Endothelial cell of umbilical vein (primary cell): ENCODE measurements at regions not wholly inside any gene's neighbourhood (a gene's known extent, or its start where the extent isn't known, plus 50 kb on each side); places are given as distances from the start of the nearest gene placed in this dataset.

Experiments used
- BruUV-seq: library from RNA; stranded (reverse); fragments of 400-500 nt; replicated peaks from 2 replicates; lab custom pipeline; 2021; lab: Mats Ljungman, UMichigan
- CTCF ChIA-PET: fragments of 300-600, 350-600 bp; sonication (Branson Sonifier 250); formaldehyde crosslinking; loops from one replicate; lab custom pipeline; 2021; ENCODE audit warnings: antibody characterized with exemption, inconsistent platforms; lab: Charles Lee
- POLR2A ChIA-PET: fragments of 300-600, 350-600 bp; sonication (Branson Sonifier 250); formaldehyde crosslinking; loops from one replicate; lab custom pipeline; 2021; ENCODE audit warnings: antibody characterized with exemption, inconsistent platforms; lab: Charles Lee
- DNase-seq: peaks from one replicate; pipeline ENCODE4 v3.0.0-alpha.2; 2011; ENCODE audit warnings: low read depth, low spot score
- FAIRE-seq: peaks from 2 replicates; lab custom pipeline; 2011; peaks lifted over from hg19 to GRCh38; lab: Jason Lieb, UNC
- H2AFZ ChIP-seq: 2 replicates; pipeline ENCODE4 v1.6.0; 2012; ENCODE audit warnings: low read depth, low read length, control low read depth, inconsistent platforms
- H3K27ac ChIP-seq: 2 replicates; pipeline ENCODE4 v1.5.1; 2011; ENCODE audit warnings: low read depth, mild to moderate bottlenecking, control low read depth, low read length, moderate library complexity; ENCODE audit not compliant: insufficient read depth
- H3K27me3 ChIP-seq, 2 experiments: 2 replicates each; pipeline versions ENCODE4 v1.6.0 to v1.6.1; 2011; ENCODE audit warnings: low read length in 2 of 2, mixed read lengths in 1 of 2; ENCODE audit not compliant: control insufficient read depth in 2 of 2, insufficient read depth in 2 of 2
- H3K36me3 ChIP-seq, 2 experiments: 2 replicates in 1 of 2; 3 replicates in 1 of 2; pipeline ENCODE4 v1.5.1; 2011; ENCODE audit warnings: low read length in 2 of 2, mild to moderate bottlenecking in 1 of 2, moderate library complexity in 1 of 2; ENCODE audit not compliant: control insufficient read depth in 2 of 2, insufficient read depth in 2 of 2; ENCODE audit errors: extremely low read depth in 1 of 2
- H3K4me1 ChIP-seq: 3 replicates; pipeline ENCODE4 v1.5.1; 2011; ENCODE audit warnings: mild to moderate bottlenecking, low read length; ENCODE audit not compliant: control insufficient read depth, insufficient read depth; ENCODE audit errors: extremely low read depth
- H3K4me2 ChIP-seq: 2 replicates; pipeline ENCODE4 v1.6.1; 2011; ENCODE audit warnings: low read length, control low read depth, mixed read lengths; ENCODE audit not compliant: insufficient read depth
- H3K4me3 ChIP-seq, 3 experiments: fragments of 200-600 bp in 1 of 3; sonication (generic), shearing (Covaris generic) in 1 of 3; replicated peaks in 1 of 3; 2 replicates each; pipeline ENCODE4 v1.5.1; 2011 to 2016; ENCODE audit warnings: control low read depth in 3 of 3, low read length in 3 of 3, mild to moderate bottlenecking in 2 of 3, inconsistent platforms in 1 of 3, low read depth in 1 of 3, moderate library complexity in 1 of 3; ENCODE audit not compliant: insufficient read depth in 1 of 3
- H3K79me2 ChIP-seq: 2 replicates; pipeline ENCODE4 v1.6.0; 2012; ENCODE audit warnings: low read length, inconsistent platforms; ENCODE audit not compliant: control insufficient read depth, insufficient read depth
- H3K9ac ChIP-seq: replicated peaks from 2 replicates; pipeline ENCODE3; 2011; ENCODE audit warnings: low read length, control low read depth; ENCODE audit not compliant: insufficient read depth; ENCODE audit errors: extremely low read depth
- H3K9me1 ChIP-seq: replicated peaks from 3 replicates; pipeline ENCODE4 v1.6.0; 2011; ENCODE audit warnings: mild to moderate bottlenecking, low read length; ENCODE audit not compliant: control insufficient read depth, insufficient read depth; ENCODE audit errors: extremely low read depth
- H3K9me3 ChIP-seq: replicated peaks from 2 replicates; pipeline ENCODE4 v1.5.1; 2012; ENCODE audit warnings: low read length, inconsistent platforms; ENCODE audit not compliant: control insufficient read depth, insufficient read depth
- H4K20me1 ChIP-seq: replicated peaks from 2 replicates; pipeline ENCODE3; 2011; ENCODE audit warnings: mild to moderate bottlenecking, low read length; ENCODE audit not compliant: control insufficient read depth, insufficient read depth; ENCODE audit errors: extremely low read depth
- CTCF ChIP-seq, 2 donors: IDR thresholded peaks; 1 replicate in 1 of 2; 2 replicates in 1 of 2; pipeline ENCODE4 v1.5.1; 2011; ENCODE audit warnings: low read length in 2 of 2, mild to moderate bottlenecking in 2 of 2, moderate library complexity in 2 of 2, control low read depth in 1 of 2, inconsistent platforms in 1 of 2, low read depth in 1 of 2; ENCODE audit not compliant: insufficient read depth in 1 of 2; ENCODE audit errors: extremely low read depth in 1 of 2
- EZH2 ChIP-seq: IDR thresholded peaks from 2 replicates; pipeline ENCODE4 v1.6.1; 2012; ENCODE audit warnings: borderline replicate concordance, low read depth, mild to moderate bottlenecking, moderate library complexity, low read length, inconsistent platforms; ENCODE audit not compliant: severe bottlenecking
- FOS ChIP-seq: IDR thresholded peaks from 2 replicates; pipeline ENCODE4 v1.6.1; 2011; ENCODE audit warnings: mild to moderate bottlenecking, low read length, moderate library complexity, borderline replicate concordance; ENCODE audit not compliant: insufficient read depth
- GATA2 ChIP-seq: IDR thresholded peaks from 2 replicates; pipeline ENCODE4 v1.7.0; 2011; ENCODE audit warnings: low read depth, mild to moderate bottlenecking, moderate library complexity, mixed read lengths, low read length; ENCODE audit not compliant: insufficient read length, insufficient read depth
- JUN ChIP-seq: IDR thresholded peaks from 2 replicates; pipeline ENCODE4 v1.6.1; 2011; ENCODE audit warnings: borderline replicate concordance, low read depth; ENCODE audit not compliant: insufficient read length, insufficient read depth
- MAX ChIP-seq: IDR thresholded peaks from 2 replicates; pipeline ENCODE4 v1.6.1; 2011; ENCODE audit not compliant: insufficient read depth, insufficient read length
- MYC ChIP-seq: IDR thresholded peaks from one replicate; pipeline ENCODE4 v1.6.1; 2011; ENCODE audit warnings: mild to moderate bottlenecking, low read depth, low read length
- POLR2A ChIP-seq: IDR thresholded peaks from 2 replicates; pipeline ENCODE4 v1.6.1; 2012; ENCODE audit warnings: low read depth, mild to moderate bottlenecking, control low read depth, low read length
- POLR2AphosphoS5 ChIP-seq: IDR thresholded peaks from 2 replicates; pipeline ENCODE4 v1.6.1; 2012; ENCODE audit warnings: low read depth, mild to moderate bottlenecking, control low read depth, low read length, moderate library complexity; ENCODE audit not compliant: insufficient read depth
- dilution Hi-C: fragments of 300-500 bp; cut with MboI; formaldehyde crosslinking; loops from one replicate; pipeline ENCODE4 v1.15.0; 2019; ENCODE audit warnings: low sequenced_read_pairs; ENCODE audit not compliant: extremely low pct_ligation_motif_present
- intact Hi-C: fragments of 100-400 bp; cut with micrococcal nuclease; formaldehyde crosslinking; loops from one replicate; pipeline ENCODE4 v1.10.0; 2022

DNA sequence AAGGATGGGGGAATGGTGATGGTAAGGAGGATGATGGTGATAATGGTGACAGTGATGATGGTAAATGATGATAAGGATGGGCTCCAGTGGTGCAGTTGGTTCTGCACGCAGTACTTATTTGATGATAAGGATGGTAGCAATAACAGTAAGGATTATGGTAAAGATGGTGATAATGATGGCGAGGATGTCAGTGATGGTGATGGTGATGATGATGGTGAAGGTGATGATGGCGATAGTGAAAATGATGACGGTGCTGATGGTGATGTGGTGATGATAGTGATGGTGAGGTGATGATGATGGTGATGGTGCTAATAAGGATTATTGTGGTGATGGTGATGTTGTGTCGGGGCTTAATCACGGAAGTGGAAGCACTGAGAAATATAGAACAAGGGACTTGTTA is 103.7 kb downstream of the C16orf95 start:
- no peak overlapping the region for H3K4me2 ChIP-seq
- H3K9me1 ChIP-seq, result no peaks in the 10 kb centered on the region
- CTCF ChIA-PET, result interaction anchor here (1.4 kb wide), 1 partner anchor 85 kb away, joined by 4 read pairs; no protein-coding TSS in a partner anchor
- POLR2A ChIA-PET, result no interaction called here
- H3K79me2 ChIP-seq, result no peaks in the 10 kb centered on the region
- H3K27me3 ChIP-seq, result peaks cover 4 to 20% of the 10 kb centered on the region in 2 experiments
- no peak overlapping the region for H2AFZ ChIP-seq
- no peak overlapping the region for H3K9ac ChIP-seq
- no peaks in the 10 kb centered on the region for H3K36me3 ChIP-seq
- BruUV-seq, result no TSS peak
- FAIRE-seq (no peak), DNase-seq (no peak)
- TF ChIP-seq CTCF (IDR thresholded peaks at IDR 0.05; ENCODE audit: extremely low read depth in 1 of 2, insufficient read depth in 1 of 2, low read depth in 1 of 2, low read length in 2 of 2) (no peak), EZH2 (no peak), MAX (no peak), FOS (no peak), POLR2AphosphoS5 (no peak), MYC (no peak), JUN (no peak), GATA2 (no peak), POLR2A (no peak)
- no peaks in the 10 kb centered on the region for H3K9me3 ChIP-seq
- dilution Hi-C loops (no loop called here), intact Hi-C loops (no loop called here)
- H3K27ac ChIP-seq, result no peak overlapping the region
- H4K20me1 ChIP-seq, result no peaks in the 10 kb centered on the region
- no peaks in the 10 kb centered on the region for H3K4me1 ChIP-seq
- no peak overlapping the region for H3K4me3 ChIP-seq
